Cardiac muscle cell (in vitro differentiated cells and primary cell): ENCODE measurements at regions not wholly inside any gene's neighbourhood (a gene's known extent, or its start where the extent isn't known, plus 50 kb on each side); places are given as distances from the start of the nearest gene placed in this dataset.

Experiments used
- DNase-seq, 2 donors: peaks; one replicate each; pipeline versions ENCODE4 v3.0.0 to v3.0.0-alpha.2; 2010 to 2017; ENCODE audit warnings: low read depth in 1 of 2, low spot score in 1 of 2
- H3K27ac ChIP-seq: fragments of 200-600 bp; sonication (generic); 2 replicates; pipeline ENCODE4 v1.5.1; 2016
- H3K27me3 ChIP-seq: fragments of 200-600 bp; sonication (generic); 2 replicates; pipeline ENCODE4 v1.6.0; 2016; ENCODE audit warnings: control low read depth
- H3K36me3 ChIP-seq: fragments of 200-600 bp; sonication (generic); 2 replicates; pipeline ENCODE4 v1.5.1; 2016; ENCODE audit warnings: control low read depth
- H3K4me1 ChIP-seq: fragments of 200-600 bp; sonication (generic); 2 replicates; pipeline ENCODE4 v1.8.1; 2017; ENCODE audit warnings: low read depth, mild to moderate bottlenecking, mixed run types
- H3K4me3 ChIP-seq: fragments of 200-600 bp; sonication (generic); 2 replicates; pipeline ENCODE4 v1.5.1; 2016; ENCODE audit warnings: mild to moderate bottlenecking
- H3K9me3 ChIP-seq: fragments of 200-600 bp; sonication (generic); 2 replicates; pipeline ENCODE4 v1.5.1; 2017; ENCODE audit warnings: low read depth, mild to moderate bottlenecking, control low read depth
- TF ChIP-seq, protein P1 (sequence below): IDR thresholded peaks from 2 replicates; pipeline ENCODE4 v1.5.1; 2012; ENCODE audit warnings: low read depth, mild to moderate bottlenecking, low read length

DNA sequence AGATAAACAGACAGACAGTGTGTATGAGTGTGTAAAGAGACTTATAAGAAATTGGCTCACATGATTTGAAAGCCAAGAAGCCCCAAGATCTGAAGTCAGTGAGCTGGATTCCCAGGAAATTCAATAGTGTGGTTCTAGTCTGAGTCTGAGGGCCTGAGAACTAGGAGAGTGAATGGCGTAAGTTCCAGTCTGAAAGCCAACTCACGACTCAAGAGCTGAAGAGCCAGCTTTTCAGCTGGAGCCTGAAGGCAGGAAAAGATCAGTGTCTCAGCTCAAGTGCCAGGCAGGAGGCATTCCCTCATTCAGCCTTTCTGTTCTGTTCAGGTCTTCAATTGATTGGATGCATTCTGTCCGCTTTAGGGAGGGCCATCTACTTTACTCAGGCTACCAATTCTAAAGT is 257.2 kb downstream of the PLPP3 start:
- H3K4me3 ChIP-seq: no peak overlapping the region
- TF ChIP-seq, protein P1, sequence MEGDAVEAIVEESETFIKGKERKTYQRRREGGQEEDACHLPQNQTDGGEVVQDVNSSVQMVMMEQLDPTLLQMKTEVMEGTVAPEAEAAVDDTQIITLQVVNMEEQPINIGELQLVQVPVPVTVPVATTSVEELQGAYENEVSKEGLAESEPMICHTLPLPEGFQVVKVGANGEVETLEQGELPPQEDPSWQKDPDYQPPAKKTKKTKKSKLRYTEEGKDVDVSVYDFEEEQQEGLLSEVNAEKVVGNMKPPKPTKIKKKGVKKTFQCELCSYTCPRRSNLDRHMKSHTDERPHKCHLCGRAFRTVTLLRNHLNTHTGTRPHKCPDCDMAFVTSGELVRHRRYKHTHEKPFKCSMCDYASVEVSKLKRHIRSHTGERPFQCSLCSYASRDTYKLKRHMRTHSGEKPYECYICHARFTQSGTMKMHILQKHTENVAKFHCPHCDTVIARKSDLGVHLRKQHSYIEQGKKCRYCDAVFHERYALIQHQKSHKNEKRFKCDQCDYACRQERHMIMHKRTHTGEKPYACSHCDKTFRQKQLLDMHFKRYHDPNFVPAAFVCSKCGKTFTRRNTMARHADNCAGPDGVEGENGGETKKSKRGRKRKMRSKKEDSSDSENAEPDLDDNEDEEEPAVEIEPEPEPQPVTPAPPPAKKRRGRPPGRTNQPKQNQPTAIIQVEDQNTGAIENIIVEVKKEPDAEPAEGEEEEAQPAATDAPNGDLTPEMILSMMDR: no peak
- no peaks in the 10 kb centered on the region for H3K36me3 ChIP-seq
- peak overlapping the region; percentile 67 for H3K27ac ChIP-seq
- no peaks in the 10 kb centered on the region for H3K9me3 ChIP-seq
- peaks cover 21% of the 10 kb centered on the region for H3K4me1 ChIP-seq
- no peaks in the 10 kb centered on the region for H3K27me3 ChIP-seq
- DNase-seq: peak in 1 of 2 donors; percentile 36

DNA sequence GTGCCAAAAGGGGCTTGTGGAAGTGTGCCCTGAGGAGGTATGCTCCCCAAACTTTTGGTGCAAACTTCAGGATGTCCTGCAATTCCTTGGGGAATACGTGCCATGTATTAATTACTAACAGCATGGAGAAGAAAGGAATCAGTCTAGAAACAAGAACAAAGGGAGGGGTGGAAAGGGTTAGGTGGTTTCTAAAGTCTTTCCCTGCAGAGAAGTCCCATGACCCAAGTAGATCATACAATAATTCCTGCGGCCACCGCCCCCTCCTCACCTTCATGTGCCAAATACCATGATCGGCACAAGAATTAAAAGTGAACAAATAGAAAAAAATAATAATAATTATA is 258.2 kb downstream of the PLPP3 start:
- DNase-seq: no peak
- H3K4me3 ChIP-seq: no peak overlapping the region
- H3K4me1 ChIP-seq: peaks cover 31% of the 10 kb centered on the region
- H3K27ac ChIP-seq: no peak overlapping the region
- H3K9me3 ChIP-seq: no peaks in the 10 kb centered on the region
- TF ChIP-seq, protein P1: no peak
- no peaks in the 10 kb centered on the region for H3K36me3 ChIP-seq
- H3K27me3 ChIP-seq: no peaks in the 10 kb centered on the region

DNA sequence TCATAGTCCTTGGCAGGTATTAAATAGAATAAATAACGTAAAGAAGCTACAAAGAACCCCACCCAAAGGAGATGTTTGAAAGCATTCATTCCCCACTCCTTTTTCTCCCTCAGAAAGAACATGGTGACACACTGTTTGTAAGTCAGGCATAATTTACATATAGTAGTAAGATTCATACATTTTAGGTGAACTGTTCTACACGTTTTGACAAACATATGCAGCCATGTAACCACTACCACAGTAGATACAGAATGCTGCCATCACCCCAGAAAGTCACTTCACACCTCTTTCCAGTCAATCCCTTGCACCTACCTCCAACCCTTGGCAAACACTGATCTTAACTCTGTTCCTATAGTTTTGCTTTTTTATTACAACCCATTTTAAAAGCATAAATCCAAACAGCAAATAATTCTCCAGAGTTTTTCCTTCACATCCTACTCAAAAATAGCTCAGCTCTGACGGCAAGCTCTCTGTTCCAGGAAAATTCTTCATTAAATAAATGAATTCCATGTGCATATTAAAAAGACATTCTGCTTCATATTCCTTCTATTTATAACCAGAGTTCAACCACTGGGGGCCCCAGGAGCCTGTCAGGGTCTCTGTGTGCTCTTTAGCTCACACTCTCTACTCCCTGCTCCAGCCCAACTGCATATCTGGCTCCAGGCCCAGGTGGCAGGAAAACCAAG is 258.8 kb downstream of the PLPP3 start:
- Histone ChIP-seq H3K36me3 (no peaks in the 10 kb centered on the region), H3K4me1 (peaks cover 37% of the 10 kb centered on the region), H3K27ac (no peak overlapping the region), H3K4me3 (no peak overlapping the region), H3K27me3 (no peaks in the 10 kb centered on the region), H3K9me3 (no peaks in the 10 kb centered on the region)
- peak in 1 of 2 donors; percentile 35 for DNase-seq
- TF ChIP-seq, protein P1: no peak

DNA sequence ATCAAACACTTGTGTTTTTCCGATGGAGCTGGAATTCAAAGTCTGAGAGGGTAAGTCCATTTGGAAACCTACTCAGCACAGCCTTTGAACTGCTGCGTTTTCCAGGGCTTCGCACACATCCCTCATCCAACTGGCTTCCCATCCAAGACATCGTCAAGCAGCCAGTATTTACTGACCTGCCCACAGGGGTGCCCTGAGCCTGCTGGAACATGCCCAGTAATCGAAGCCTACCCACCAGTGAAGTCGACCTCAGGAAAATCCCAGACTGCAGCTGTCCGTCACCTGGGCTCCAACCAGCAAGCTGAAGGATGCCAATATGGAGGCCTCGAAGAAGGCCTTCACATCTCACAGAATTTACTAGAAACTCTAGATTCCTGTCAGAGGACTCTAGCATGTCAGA is 261.6 kb downstream of the PLPP3 start:
- H3K27me3 ChIP-seq: no peaks in the 10 kb centered on the region
- H3K4me1 ChIP-seq: peaks cover 38% of the 10 kb centered on the region
- H3K27ac ChIP-seq: no peak overlapping the region
- TF ChIP-seq, protein P1: no peak
- H3K9me3 ChIP-seq: no peaks in the 10 kb centered on the region
- DNase-seq: no peak
- no peaks in the 10 kb centered on the region for H3K36me3 ChIP-seq
- no peak overlapping the region for H3K4me3 ChIP-seq

DNA sequence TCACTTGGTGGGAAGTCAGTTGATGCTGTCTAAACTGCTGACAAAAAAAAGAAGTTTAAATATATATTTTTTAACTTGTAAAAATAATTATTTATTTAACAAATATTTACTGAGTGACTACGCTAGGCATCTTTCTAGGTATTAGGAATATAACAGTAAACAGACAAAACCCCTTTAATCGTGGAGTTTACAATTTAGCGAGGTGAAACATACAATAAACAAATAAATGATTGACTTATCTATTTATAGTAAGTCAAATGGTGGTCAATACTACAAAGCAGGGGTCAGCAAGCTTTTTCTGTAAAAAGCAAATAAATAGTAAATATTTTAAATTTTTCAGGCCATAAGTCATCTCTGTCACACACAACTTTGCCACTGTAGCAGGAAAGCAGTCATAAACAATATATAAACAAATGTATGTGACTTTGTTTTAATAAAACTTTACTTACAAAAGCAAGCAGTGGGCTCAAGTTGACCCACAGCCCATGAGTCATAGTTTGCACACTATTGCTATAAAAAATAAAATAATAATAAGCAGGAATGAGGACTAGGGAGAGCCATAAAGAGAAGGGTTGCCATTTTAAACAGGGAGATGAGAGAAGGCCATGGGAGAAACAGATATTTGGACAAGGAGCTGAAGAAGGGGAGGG is 263.9 kb downstream of the PLPP3 start:
- H3K27me3 ChIP-seq: no peaks in the 10 kb centered on the region
- no peaks in the 10 kb centered on the region for H3K9me3 ChIP-seq
- H3K4me3 ChIP-seq: no peak overlapping the region
- no peaks in the 10 kb centered on the region for H3K36me3 ChIP-seq
- no peak overlapping the region for H3K27ac ChIP-seq
- H3K4me1 ChIP-seq: peaks cover 19% of the 10 kb centered on the region
- TF ChIP-seq, protein P1: no peak
- no peak for DNase-seq
